Fibroblast of the conjunctiva (primary cell): ENCODE measurements at regions not wholly inside any gene's neighbourhood (a gene's known extent, or its start where the extent isn't known, plus 50 kb on each side); places are given as distances from the start of the nearest gene placed in this dataset.
"Not testable (repeated sequence)": the region's sequence is repeated elsewhere in the genome, so short reads cannot be mapped to it uniquely, and the experiment has no call there.

Source experiments
- DNase-seq: peaks from one replicate; pipeline ENCODE4 v3.0.0-alpha.2; 2010; ENCODE audit warnings: low read depth

DNA sequence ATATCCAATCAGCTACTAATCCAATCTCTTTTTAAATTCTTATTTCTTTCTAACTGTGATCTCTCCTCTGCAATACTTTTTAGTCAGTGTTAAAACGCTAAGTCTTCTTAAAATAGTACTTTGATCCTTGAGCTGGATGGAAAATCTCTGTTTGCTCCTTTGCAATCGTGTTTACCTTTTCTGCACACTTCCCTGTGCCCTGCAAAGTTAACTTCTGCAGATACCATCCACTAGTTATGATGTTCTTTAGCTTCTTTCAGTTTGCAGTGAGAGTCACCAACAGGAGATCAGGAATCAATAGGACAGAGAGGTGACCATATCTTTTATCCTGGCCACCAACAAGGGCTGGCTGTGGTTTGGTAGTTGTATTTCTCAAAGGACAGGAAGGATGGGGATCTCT, 391.5 kb downstream of the GASK1B start:
- DNase-seq = no peak

DNA sequence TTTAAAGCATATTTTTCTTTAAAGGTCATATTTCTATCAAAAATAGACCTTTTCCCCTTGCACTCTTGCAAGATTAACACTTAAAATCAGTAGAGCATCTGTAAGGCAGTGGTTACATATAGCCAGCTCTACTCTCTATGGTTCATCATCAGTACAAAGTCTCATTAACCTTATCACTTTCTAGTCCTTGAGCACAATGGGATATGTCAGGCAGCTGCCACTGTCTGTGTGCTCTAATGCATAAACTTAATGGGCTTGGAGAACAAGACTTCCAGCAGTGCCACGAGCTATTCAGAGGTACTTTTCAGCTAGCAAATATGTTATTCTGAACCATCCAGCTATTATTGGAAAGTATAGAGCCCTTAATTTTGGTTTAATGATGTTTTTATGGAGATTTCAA, 393.7 kb downstream of the GASK1B start:
- DNase-seq = no peak

DNA sequence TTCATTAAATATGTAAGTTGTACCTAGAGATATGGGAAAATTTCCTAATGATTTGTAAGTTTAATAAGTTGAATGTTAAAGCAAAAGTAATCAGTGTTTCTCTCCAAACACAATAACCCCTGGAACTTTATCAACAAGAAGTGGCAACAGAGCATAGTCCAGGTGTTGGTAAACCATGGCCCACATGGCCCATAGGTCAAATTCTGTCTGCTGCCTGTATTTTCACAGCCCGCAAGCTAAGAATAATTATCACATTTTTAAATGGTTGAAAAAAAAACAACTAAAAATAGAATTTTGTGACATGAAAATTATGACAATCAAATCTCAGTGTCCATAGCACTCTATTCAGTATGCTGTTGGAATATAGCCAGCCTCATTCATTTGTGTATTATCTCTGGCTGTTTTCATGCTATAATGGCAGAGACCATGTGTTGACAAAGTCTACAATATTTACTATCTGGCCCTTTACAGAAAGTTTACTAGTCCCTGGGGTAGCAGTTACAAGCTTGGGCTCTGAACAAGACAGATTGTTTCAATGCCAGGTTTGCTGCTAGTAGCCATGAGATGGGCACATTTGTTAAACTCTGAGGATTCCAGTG, 395.8 kb downstream of the GASK1B start:
- no peak for DNase-seq

DNA sequence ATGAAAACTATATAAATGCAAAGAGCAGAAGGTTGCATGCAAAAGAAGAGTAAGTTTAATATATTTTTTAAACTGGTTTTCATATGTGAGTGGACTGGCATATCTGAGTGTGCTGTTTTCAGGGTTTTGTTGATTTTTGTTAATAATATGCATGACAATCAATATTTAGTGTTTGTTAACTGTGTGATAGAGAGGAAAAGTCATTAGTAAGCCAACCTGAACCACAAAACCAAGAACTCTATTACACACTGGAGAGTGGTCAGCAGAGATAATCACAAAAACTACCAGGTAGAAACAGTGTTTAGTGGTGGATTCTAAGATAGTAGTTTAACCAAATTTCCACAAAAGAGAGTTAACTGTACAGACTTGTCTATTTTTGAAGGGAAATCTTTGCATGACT, 396.9 kb downstream of the GASK1B start:
- DNase-seq = no peak

DNA sequence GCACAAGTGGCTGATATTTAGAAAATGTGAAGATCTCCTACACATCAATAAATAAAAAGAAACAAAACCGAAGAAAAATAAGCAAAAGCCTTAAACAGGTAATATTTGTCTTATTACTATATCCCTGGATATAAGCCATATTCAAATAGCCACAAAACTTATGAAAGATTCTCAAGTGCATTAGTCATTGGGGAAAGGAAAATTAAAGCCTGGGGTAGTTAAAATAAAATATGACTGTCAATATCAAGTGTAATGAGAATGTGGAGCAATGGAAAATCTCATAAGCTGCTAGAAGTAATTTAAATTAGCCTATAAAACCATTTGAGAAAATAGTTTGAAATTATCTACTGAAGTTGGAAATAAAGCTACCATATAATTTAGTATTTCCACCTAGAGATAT, 399.9 kb downstream of the GASK1B start:
- DNase-seq = no peak

DNA sequence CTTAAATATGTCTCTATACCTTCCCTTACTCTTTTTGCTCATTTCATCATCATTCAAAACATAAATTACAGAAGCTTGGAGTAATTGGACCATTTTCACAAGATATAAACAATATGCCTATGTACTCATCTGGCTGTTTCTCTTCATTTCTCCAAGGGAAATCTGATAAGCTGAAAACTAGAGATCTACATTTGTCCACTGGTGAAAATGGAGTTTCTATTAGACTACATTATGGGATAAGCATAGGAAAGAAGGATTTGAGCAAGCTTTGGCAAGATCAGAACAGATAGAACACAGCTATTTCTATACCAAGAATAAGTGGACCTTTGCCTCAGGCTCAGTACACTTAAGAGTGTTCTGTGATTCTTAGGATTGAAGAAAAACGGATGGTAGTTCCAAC, 404.4 kb downstream of the GASK1B start:
- no peak for DNase-seq

DNA sequence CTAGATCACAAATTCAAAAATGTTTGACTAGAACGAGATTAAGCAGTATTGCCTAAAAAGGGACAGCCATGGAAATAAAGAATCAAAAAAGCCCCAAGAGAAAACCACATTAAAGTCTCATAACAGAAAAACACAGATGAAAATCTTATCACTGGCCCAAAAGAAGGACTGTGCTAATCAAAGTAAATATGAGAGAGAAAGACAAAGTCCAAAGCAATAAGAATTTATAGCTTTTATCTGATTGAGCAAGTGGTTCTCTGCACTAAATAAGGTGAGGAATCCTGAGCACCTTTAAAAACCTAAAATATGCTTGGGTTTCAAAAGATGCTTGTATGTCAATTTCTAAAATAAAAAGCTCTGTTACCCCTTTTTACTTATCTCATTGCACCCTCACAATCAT, 409.3 kb downstream of the GASK1B start:
- DNase-seq = no peak

DNA sequence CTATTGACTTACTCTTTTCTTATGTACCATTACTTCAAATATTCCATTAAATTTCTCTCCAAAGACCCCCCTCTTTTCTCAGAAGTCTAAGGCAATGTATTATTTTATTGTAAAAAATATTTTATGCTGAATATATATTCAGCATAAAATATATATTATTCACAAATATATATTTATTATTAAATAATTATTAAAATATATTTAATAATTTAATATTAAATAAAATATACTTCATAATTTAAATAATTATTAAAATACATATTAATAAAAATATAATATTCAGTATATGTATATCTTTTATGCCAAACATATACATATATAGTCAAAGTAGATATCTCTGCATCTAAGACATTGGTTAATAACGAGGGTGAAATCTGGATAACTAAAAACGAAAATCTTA, 418.4 kb downstream of the GASK1B start:
- no peak for DNase-seq

DNA sequence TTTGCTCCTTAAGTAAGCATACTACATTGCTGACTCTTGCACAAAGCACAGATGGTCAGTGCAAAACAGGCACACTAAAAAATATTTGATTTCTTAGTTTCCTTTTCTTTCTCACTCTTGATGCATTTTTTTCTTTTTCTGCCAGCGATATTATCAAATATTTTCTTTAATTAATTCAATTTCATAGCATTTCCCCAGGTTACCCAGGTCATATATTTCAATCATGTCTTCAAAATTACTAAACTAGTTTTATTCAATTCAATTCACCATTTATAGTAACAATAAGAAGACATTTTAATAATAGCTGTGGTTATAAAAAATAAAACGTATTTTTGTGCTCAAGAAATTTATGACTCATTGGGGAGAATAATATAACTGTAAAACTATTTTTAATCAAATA, 421.2 kb downstream of the GASK1B start:
- DNase-seq = no peak

DNA sequence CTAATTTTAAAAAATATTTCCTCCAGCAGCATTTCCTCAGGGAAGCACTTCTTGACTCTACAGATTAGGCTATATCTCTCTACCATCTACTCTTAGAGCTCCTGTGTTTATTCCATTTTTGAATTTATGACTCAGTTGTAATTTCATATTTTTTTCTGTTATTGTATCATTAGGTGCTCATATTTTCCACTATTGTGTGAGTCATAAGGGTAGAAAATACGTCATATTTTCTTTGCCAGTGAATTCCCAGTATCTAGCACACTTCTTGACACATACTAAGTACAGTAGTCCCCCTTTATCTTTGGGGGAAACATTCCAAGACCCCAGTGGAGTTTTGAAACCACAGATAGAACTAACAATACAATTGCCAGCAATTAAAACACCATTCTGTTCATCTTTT, 431.2 kb downstream of the GASK1B start:
- DNase-seq = no peak

DNA sequence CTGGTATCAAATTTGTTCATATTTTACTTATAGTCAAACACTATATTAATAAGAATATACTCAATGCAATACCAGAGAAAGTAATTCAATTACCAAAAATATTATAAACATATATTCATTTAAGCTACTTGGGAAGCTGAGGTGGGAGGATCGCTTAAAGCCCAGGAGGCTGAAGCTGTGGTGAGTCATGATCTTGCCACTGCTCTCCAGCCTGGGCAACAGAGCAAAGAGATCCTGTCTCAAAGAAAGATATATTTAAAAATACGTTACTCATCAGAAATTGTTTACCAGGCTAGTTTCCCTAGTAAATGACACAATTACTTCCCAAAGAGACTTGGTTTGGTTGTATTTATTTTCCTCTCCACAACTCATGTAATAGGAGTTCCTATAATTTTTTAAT, 433.6 kb downstream of the GASK1B start:
- peak; percentile 6 for DNase-seq

DNA sequence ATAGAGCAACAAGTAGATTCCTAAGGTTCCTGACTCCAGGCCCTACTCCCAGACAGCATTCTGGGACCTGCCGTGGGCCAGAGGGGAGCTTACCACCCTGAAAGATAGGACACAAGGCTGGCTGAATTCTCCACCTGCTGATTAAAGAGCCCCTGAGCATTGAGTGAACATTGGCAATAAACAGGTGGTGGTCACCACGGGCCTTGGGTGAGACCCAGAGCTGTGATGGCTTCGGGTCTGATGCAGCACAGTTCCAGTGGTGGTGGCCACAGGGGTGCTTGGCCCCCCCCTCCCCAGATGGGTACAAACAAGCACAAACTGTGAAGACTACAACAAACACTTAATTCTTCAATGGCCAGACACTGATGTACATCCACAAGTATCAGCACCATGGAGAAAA, 444.6 kb downstream of the GASK1B start:
- DNase-seq = no peak

DNA sequence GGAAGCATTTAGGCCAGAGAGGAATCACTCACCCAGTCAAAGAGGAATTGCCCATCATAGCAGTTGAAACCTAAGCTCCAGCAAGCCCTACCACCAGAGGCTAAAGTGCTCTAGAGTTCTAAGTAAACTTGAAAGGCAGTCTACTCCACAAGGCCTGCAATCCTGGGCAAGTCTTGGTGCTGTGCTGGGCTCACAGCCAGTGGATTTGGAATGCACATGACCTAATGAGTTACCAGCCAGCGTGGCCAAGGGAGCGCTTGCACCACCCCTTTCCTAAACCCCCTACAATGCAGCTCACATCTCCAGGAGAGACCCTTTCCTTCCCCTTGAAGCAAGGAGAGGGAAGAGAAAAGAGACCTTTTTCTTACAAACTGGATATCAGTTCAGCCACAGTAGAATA, 445.7 kb downstream of the GASK1B start:
- DNase-seq = no peak

DNA sequence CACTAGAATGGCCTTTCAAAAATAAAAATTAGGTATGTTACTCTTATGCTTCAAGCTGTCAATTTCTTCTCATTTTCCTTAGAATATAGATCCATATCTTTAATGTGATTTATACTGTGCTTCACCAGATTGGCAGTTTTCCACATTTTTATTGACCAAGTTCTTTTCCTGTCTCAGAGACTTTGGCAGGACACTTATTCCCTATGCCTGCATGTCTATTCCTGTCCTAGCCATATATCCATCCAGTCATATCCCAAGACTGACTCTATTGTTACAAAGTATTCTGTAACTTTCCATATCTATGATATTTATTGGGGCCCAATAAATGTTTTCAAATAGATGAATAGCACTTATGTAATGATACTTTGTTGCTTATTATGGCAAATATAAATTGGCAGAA, 450.7 kb downstream of the GASK1B start:
- no peak for DNase-seq

DNA sequence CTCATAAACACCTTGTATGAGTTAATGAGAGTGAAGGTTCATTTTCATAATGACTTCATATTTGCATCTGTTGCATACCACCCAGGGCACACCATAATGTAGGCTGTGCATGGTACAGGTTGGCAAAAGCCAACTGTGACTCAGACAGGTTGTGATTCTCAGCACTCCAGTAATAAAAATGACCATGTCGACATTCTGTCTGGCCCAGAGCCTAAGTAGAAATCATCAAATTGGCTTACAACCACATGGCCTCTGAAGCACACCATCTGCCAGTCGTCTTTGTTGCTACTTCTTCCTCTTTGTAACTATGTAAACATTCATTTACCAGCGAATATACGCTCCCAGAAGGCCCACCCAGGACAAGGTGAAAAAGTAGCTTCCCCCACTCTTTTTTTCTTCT, 459.5 kb downstream of the GASK1B start:
- DNase-seq = no peak

DNA sequence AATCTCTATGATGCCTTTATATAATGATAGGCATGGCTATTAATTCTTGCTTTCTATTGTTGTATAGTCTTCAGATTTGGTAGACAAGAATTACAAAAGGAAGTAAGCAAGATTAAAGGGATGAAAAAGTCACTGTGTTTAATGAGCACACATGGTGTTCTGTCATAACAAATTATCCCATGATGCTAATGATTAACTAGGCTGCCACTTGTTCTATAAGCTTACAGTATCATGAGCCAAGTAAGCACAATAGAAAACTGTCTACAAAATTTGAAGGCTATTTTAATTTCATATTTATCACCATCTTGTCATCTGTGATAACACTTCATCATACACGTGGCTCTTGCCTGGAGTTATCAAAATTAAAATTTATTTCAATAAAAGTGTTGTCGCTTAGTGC, 466.7 kb downstream of the GASK1B start:
- no peak for DNase-seq

DNA sequence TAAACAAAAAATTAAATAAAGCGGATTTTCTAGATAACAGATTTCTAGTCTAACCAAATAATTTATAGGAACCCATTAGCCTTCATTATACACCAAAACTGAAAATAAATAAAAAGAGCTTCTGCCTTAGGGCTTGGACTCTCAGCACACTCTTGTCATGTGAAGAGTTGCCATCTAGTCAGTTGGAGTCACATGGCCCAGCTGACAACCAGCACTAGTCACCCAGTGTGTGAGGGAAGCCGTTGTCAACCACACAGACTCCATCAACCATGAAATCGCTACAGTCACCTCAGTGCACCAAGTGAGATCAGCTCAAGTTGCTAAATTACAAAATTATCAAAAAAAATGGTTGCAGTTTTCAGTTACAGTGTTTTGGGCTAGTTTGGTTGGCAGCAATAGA, 470.0 kb downstream of the GASK1B start:
- DNase-seq = no peak

DNA sequence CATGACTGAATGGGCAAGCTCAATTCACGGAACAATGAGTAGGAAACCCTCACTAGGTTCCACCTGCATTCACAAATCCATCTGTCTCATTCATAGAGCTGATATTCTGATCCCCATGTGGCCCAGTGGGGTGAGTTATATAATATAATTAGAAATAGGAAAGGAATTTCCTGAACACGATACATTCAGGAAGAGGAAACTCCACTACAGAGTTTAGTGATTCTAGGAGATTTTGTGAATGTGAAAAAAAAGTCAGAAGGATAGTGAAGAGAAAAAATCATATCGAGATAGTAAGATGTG, 471.2 kb downstream of the GASK1B start:
- no peak for DNase-seq

DNA sequence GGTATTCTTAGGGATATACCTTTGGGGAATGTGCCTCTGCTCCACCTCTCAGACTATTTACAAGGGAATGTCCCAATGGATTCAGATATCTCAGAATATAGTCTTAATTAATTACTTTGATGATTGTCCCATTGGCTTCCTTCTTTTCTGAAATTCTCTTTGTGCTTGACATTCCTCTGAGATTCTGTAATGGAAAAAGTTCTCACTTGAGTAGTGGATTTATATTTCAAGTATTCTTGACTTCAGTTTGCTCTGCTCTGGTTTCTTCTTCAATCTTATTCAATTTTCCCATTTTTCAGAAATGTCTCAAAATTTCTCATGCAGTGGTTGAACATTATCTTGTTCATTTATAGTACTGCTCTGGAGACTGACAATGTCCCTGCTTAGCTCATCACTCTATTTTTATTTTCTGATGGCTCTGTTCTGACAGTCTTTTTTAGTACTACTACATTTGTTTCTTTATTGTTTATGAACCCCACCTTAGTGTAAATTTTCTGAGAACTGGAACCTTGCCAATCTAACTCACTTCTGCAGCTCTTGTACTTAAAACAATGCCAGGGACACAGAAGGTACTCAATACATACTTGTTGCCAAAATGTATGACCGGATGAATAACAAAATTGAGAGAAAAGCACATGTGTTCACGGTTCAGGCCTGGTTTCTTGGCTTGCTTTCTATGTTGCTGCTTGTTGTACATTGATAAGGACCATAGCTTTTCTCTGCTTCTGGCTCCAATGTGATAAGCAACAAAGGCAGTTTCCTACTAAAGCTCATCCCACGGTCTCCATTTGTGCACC, 471.7 kb downstream of the GASK1B start:
- DNase-seq = no peak

DNA sequence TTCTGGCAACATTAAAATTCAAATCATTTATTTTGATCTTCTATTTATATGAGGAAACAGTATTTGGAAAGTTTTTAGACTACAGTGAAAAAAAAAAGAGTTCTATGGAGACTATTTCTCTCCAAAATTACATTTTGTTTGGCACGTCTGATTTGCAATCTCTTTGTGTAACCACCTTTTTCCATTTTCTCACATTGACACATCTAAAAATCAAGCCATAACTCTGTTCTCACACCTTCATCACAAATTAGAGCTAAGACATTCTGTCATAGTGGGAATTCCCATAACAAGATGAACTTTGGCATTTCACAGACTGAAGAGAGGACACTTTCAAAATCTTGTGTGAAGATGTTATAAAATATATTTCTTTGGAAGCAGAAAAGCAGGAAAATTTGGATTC, 468.9 kb downstream of the GRIA2 start:
- no peak for DNase-seq

DNA sequence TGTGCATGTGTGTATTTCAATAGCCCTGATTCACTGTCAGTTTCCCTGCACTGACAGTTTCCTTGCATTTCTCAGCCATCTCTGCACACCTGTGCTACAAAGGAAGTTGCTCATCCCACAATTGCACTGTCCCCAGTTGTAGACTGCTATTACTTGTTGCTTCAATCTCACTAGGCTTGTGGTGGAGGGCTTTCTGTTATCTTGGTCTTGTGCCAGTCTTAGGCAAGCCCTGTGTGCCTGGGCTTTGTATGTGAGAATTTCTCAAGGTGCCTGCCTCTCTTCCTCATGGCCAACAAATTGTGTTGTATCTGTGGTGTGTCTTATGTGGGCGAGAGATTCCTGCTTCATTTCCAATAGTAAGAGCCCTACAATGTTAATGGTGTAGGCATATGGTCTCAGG, 467.4 kb downstream of the GRIA2 start:
- DNase-seq = no peak

DNA sequence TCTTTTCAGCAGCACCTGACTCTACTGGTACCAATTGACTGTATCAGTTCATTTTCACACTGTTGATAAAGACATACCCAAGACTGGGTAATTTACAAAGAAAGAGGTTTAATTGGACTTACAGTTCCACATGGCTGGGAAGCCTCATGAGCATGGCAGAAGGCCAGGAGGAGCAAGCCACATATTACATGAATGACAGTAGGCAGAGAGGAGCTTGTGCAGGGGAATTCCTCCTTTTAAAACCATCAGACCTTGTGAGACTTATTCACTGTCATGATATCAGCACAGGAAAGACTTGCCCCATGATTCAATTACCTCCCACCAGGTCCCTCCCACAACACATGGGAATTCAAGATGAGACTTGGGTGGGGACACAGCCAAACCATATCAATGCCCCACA, 458.8 kb downstream of the GRIA2 start:
- DNase-seq = not testable (repeated sequence)

DNA sequence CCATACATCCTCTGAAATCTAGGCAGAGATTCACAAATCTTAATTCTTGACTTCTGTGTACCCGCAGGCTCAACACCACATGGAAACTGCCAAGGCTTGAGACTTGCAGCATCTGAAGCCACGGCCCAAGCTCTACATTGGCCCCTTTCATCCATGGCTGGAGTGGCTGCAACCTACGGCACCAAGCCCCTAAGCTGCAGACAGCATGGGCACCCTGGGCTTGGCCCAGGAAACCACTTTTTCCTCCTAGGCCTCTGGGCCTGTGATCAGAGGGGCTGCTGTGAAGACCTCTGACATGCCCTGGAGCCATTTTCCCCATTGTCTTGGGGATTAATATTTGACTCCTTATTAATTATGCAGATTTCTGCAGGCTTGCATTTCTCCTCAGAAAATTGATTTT, 457.9 kb downstream of the GRIA2 start:
- DNase-seq = no peak

DNA sequence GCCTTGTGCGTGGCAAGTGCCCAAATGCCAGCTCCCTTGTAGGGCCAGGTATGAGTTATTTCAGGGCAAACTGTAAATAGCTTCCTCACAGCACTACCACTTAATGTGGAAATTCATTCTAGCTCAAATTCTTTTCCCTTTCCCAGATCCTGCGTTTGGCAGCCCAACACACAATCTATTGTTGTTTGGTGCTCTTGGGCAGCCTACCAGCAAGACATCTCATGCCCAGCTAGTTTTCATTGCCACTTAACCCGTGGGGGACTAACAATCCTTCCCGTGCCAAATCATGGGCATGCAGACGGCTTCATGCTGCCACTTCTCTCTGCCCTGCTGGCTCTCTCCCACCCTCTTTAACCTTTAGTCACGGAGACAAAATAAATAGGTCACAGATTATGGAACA, 454.2 kb downstream of the GRIA2 start:
- no peak for DNase-seq
